Neuronal stem cell (in vitro differentiated cells): ENCODE measurements at regions not wholly inside any gene's neighbourhood (a gene's known extent, or its start where the extent isn't known, plus 50 kb on each side); places are given as distances from the start of the nearest gene placed in this dataset.

ENCODE experiments used
- DNase-seq: peaks from one replicate; pipeline ENCODE4 v3.0.0-alpha.2; 2013; ENCODE audit warnings: low spot score
- H2AFZ ChIP-seq: one replicate; pipeline ENCODE4 v1.6.1; 2013; ENCODE audit warnings: mild to moderate bottlenecking, low read length, inconsistent platforms
- H2AK5ac ChIP-seq: 2 replicates; pipeline ENCODE4 v1.6.1; 2013; ENCODE audit warnings: low read depth, mild to moderate bottlenecking, inconsistent platforms, low read length, moderate library complexity, mixed read lengths
- H2BK120ac ChIP-seq: 2 replicates; pipeline ENCODE4 v1.6.1; 2013; ENCODE audit warnings: low read depth, mild to moderate bottlenecking, inconsistent platforms, low read length, moderate library complexity, mixed read lengths
- H2BK12ac ChIP-seq: one replicate; pipeline ENCODE4 v1.6.1; 2013; ENCODE audit warnings: low read length, inconsistent platforms
- H2BK15ac ChIP-seq: 2 replicates; pipeline ENCODE4 v1.6.1; 2013; ENCODE audit warnings: mild to moderate bottlenecking, low read length, inconsistent platforms, mixed read lengths
- H2BK5ac ChIP-seq: one replicate; pipeline ENCODE4 v1.6.1; 2013; ENCODE audit warnings: inconsistent platforms, mild to moderate bottlenecking, low read length, moderate library complexity
- H3K14ac ChIP-seq: one replicate; pipeline ENCODE4 v1.6.1; 2013; ENCODE audit warnings: low read length, inconsistent platforms
- H3K18ac ChIP-seq: 2 replicates; pipeline ENCODE4 v1.6.1; 2013; ENCODE audit warnings: low read length, inconsistent platforms
- H3K23ac ChIP-seq: 2 replicates; pipeline ENCODE4 v1.6.1; 2013; ENCODE audit warnings: low read depth, mild to moderate bottlenecking, mixed read lengths, low read length, inconsistent platforms; ENCODE audit not compliant: poor library complexity
- H3K27ac ChIP-seq: replicated peaks from 3 replicates; pipeline ENCODE4 v1.5.1; 2013; ENCODE audit warnings: low read length, inconsistent platforms
- H3K27me3 ChIP-seq, 3 experiments: 2 replicates each; pipeline ENCODE4 v1.6.1; 2013; ENCODE audit warnings: low read length in 3 of 3, mild to moderate bottlenecking in 2 of 3, inconsistent platforms in 1 of 3, low read depth in 1 of 3, mixed read lengths in 1 of 3, moderate library complexity in 1 of 3; ENCODE audit not compliant: control insufficient read depth in 3 of 3, insufficient read depth in 3 of 3
- H3K36me3 ChIP-seq, 2 donors: replicated peaks in 1 of 2; 2 replicates each; pipeline ENCODE4 v1.6.1; 2013; ENCODE audit warnings: low read length in 2 of 2; ENCODE audit not compliant: control insufficient read depth in 2 of 2, insufficient read depth in 2 of 2
- H3K4ac ChIP-seq: 2 replicates; pipeline ENCODE4 v1.6.1; 2013; ENCODE audit warnings: inconsistent platforms, mild to moderate bottlenecking, low read length, moderate library complexity
- H3K4me1 ChIP-seq, 2 donors: 1 replicate in 1 of 2; 2 replicates in 1 of 2; pipeline ENCODE4 v1.6.1; 2013; ENCODE audit warnings: low read length in 2 of 2, low read depth in 1 of 2; ENCODE audit not compliant: control insufficient read depth in 2 of 2, insufficient read depth in 1 of 2
- H3K4me2 ChIP-seq: one replicate; pipeline ENCODE4 v1.6.1; 2013; ENCODE audit warnings: mild to moderate bottlenecking, low read length, inconsistent platforms; ENCODE audit not compliant: insufficient read depth, poor library complexity, severe bottlenecking
- H3K4me3 ChIP-seq, 2 donors: 2 replicates each; pipeline ENCODE4 v1.5.1; 2013; ENCODE audit warnings: low read length in 2 of 2, mild to moderate bottlenecking in 2 of 2, inconsistent platforms in 1 of 2, moderate library complexity in 1 of 2
- H3K79me1 ChIP-seq: one replicate; pipeline ENCODE4 v1.6.1; 2013; ENCODE audit warnings: low read depth, mild to moderate bottlenecking, inconsistent platforms, low read length, moderate library complexity
- H3K9ac ChIP-seq: one replicate; pipeline ENCODE4 v1.6.1; 2013; ENCODE audit warnings: mild to moderate bottlenecking, low read depth, low read length, inconsistent platforms; ENCODE audit not compliant: poor library complexity
- H3K9me3 ChIP-seq, 2 donors: replicated peaks in 1 of 2; 2 replicates each; pipeline versions ENCODE3 to v1.6.1; 2013; ENCODE audit warnings: low read length in 2 of 2, mild to moderate bottlenecking in 2 of 2, inconsistent platforms in 1 of 2, low read depth in 1 of 2, mixed read lengths in 1 of 2, moderate library complexity in 1 of 2; ENCODE audit not compliant: control insufficient read depth in 2 of 2, insufficient read depth in 1 of 2
- H4K8ac ChIP-seq: one replicate; pipeline ENCODE4 v1.6.1; 2013; ENCODE audit warnings: low read depth, mild to moderate bottlenecking, inconsistent platforms, low read length, moderate library complexity
- H4K91ac ChIP-seq: one replicate; pipeline ENCODE4 v1.6.1; 2013; ENCODE audit warnings: low read length, low read depth, mild to moderate bottlenecking, inconsistent platforms; ENCODE audit not compliant: poor library complexity
- WGBS, 2 donors: extraction: QIAGEN DNeasy Blood & Tissue Kit; methylation state at CpG; one replicate each; pipeline ENCODE4 v1.1.7; 2013; ENCODE audit warnings: missing lambda C conversion rate in 2 of 2, mixed read lengths in 1 of 2; ENCODE audit not compliant: insufficient read length in 2 of 2, insufficient replicate concordance in 1 of 2; ENCODE audit errors: extremely low coverage in 2 of 2; 5-methylcytosine and 5-hydroxymethylcytosine counted together

GRCh38 chr3:34889641-34890040 is 749.7 kb upstream of the ARPP21 start:
- Histone ChIP-seq H2AK5ac (no peak overlapping the region), H2AFZ (no peak overlapping the region), H3K4me2 (no peak overlapping the region), H3K4me1 (no peaks in the 10 kb centered on the region), H2BK5ac (no peak overlapping the region), H2BK15ac (no peak overlapping the region), H3K14ac (no peak overlapping the region), H4K91ac (no peak overlapping the region), H3K27ac (no peak overlapping the region), H2BK12ac (no peak overlapping the region), H3K9me3 (no peaks in the 10 kb centered on the region), H3K23ac (no peak overlapping the region), H3K18ac (no peak overlapping the region), H3K36me3 (no peaks in the 10 kb centered on the region), H3K79me1 (no peaks in the 10 kb centered on the region), H3K9ac (no peak overlapping the region), H2BK120ac (no peak overlapping the region), H3K27me3 (no peaks in the 10 kb centered on the region), H3K4me3 (no peak overlapping the region), H3K4ac (no peak overlapping the region), H4K8ac (no peak overlapping the region)
- no peak for DNase-seq
- no CpG with 5 or more reads among the region's 2 CpGs for whole genome bisulfite sequencing, 2 donors

- no CpG with 5 or more reads among the region's 1 CpG for WGBS, 2 donors
- Histone ChIP-seq H2BK120ac (no peak overlapping the region), H2BK5ac (no peak overlapping the region), H2BK15ac (no peak overlapping the region), H3K79me1 (no peaks in the 10 kb centered on the region), H2AK5ac (no peak overlapping the region), H3K18ac (no peak overlapping the region), H2BK12ac (no peak overlapping the region), H3K4me1 (no peaks in the 10 kb centered on the region), H3K4ac (no peak overlapping the region), H3K4me2 (no peak overlapping the region), H3K9ac (no peak overlapping the region), H3K27me3 (no peaks in the 10 kb centered on the region), H3K14ac (no peak overlapping the region), H4K91ac (no peak overlapping the region), H3K9me3 (no peaks in the 10 kb centered on the region), H3K23ac (no peak overlapping the region), H3K36me3 (no peaks in the 10 kb centered on the region), H3K27ac (no peak overlapping the region), H2AFZ (no peak overlapping the region), H4K8ac (no peak overlapping the region), H3K4me3 (no peak overlapping the region)
- no peak for DNase-seq
These were observed 749.1 kb upstream of the ARPP21 start for GRCh38 chr3:34890247-34890646.

DNA sequence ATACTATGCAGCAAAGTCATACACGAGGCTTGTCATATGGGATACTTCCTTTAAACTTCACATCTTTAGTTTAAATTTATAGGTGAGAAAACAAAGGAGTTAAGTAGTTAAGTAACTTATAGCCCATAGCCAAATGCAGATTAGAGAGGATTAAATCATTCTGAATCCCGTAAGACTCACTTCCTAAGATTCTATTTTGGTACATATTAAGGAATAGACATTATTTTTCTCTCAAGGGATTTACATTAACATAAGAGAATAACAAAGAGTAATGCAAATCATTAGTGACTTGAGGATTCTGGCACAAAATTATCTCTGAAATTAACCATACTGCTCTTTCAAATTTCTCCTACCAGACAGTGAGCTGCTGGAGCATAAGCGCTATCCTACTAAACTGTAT is 747.4 kb upstream of the ARPP21 start:
- no peak overlapping the region for H2AK5ac ChIP-seq
- no peak overlapping the region for H2BK12ac ChIP-seq
- H4K91ac ChIP-seq, result no peak overlapping the region
- WGBS, 2 donors, result no CpG with 5 or more reads among the region's 3 CpGs
- no peak overlapping the region for H3K4me3 ChIP-seq
- no peaks in the 10 kb centered on the region for H3K36me3 ChIP-seq
- no peak overlapping the region for H3K9ac ChIP-seq
- H2BK5ac ChIP-seq, result no peak overlapping the region
- H4K8ac ChIP-seq, result no peak overlapping the region
- H3K4me1 ChIP-seq, result no peaks in the 10 kb centered on the region
- H3K27me3 ChIP-seq, result no peaks in the 10 kb centered on the region
- no peak for DNase-seq
- no peak overlapping the region for H2AFZ ChIP-seq
- H3K4me2 ChIP-seq, result no peak overlapping the region
- H3K9me3 ChIP-seq, result no peaks in the 10 kb centered on the region
- no peak overlapping the region for H3K23ac ChIP-seq
- H3K79me1 ChIP-seq, result no peaks in the 10 kb centered on the region
- no peak overlapping the region for H3K27ac ChIP-seq
- no peak overlapping the region for H3K14ac ChIP-seq
- no peak overlapping the region for H3K18ac ChIP-seq
- no peak overlapping the region for H3K4ac ChIP-seq
- no peak overlapping the region for H2BK15ac ChIP-seq
- no peak overlapping the region for H2BK120ac ChIP-seq

DNA sequence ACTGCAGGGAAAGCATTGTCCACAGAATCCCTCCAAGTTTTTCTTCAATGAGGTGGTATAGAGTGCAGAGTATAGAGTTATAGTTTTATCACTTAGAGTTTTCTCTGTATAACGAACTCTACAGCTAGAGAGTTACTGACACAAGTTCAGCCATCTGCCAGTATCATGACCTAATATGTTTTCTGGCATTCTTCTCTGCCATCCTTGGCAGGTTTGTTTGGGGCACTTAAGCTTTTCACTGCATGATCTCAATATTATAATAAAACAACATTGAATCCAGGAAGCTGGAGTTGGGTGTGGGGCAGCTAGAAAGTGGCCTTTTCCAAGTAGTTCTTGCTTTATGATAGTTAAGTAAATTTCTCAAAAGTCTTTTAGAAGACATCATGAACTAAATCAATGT is 743.5 kb upstream of the ARPP21 start:
- Histone ChIP-seq H3K14ac (no peak overlapping the region), H3K36me3 (no peaks in the 10 kb centered on the region), H3K9me3 (no peaks in the 10 kb centered on the region), H3K4me1 (no peaks in the 10 kb centered on the region), H3K4ac (no peak overlapping the region), H3K79me1 (no peaks in the 10 kb centered on the region), H2AK5ac (no peak overlapping the region), H3K4me3 (no peak overlapping the region), H3K4me2 (no peak overlapping the region), H4K8ac (no peak overlapping the region), H2BK5ac (no peak overlapping the region), H3K18ac (no peak overlapping the region), H2BK15ac (no peak overlapping the region), H3K9ac (no peak overlapping the region), H2AFZ (no peak overlapping the region), H2BK12ac (no peak overlapping the region), H3K27ac (no peak overlapping the region), H3K23ac (no peak overlapping the region), H2BK120ac (no peak overlapping the region), H4K91ac (no peak overlapping the region), H3K27me3 (no peaks in the 10 kb centered on the region)
- WGBS, 2 donors, result no CpG with 5 or more reads among the region's 1 CpG
- no peak for DNase-seq
